Caco-2 (cell line): ENCODE measurements at regions not wholly inside any gene's neighbourhood (a gene's known extent, or its start where the extent isn't known, plus 50 kb on each side); places are given as distances from the start of the nearest gene placed in this dataset.

ENCODE experiments used
- BruUV-seq: library from RNA; stranded (reverse); fragments of 400-500 nt; replicated peaks from 2 replicates; lab custom pipeline; 2021; lab: Mats Ljungman, UMichigan
- CTCF ChIA-PET: fragments of 300-600 bp; sonication (Branson Sonifier 250); formaldehyde crosslinking; loops from one replicate; lab custom pipeline; 2022; ENCODE audit warnings: antibody characterized with exemption; lab: Charles Lee
- POLR2A ChIA-PET: fragments of 300-600 bp; sonication (Branson Sonifier 250); formaldehyde crosslinking; loops from one replicate; lab custom pipeline; 2022; ENCODE audit warnings: antibody characterized with exemption; lab: Charles Lee
- DNase-seq, 2 experiments: peaks; one replicate each; pipeline versions ENCODE4 v3.0.0 to v3.0.0-alpha.2; 2020 to 2022
- H3K27me3 ChIP-seq: replicated peaks from 2 replicates; pipeline ENCODE4 v1.6.0; 2011; ENCODE audit warnings: low read length; ENCODE audit not compliant: control insufficient read depth, insufficient read depth
- H3K36me3 ChIP-seq: 2 replicates; pipeline ENCODE4 v1.5.1; 2011; ENCODE audit warnings: low read length; ENCODE audit not compliant: control insufficient read depth, insufficient read depth
- H3K4me1 ChIP-seq: fragments of 250-450 bp; sonication (Bioruptor Pico); 2 replicates; pipeline ENCODE4 v1.5.1; 2020; ENCODE audit warnings: mild to moderate bottlenecking
- H3K4me3 ChIP-seq: 2 replicates; pipeline ENCODE4 v1.5.1; 2011; ENCODE audit warnings: low read depth, mild to moderate bottlenecking, control low read depth, low read length
- H3K9me3 ChIP-seq: fragments of 250-450 bp; sonication (Bioruptor Pico); 2 replicates; pipeline ENCODE4 v1.5.1; 2020; ENCODE audit warnings: mild to moderate bottlenecking, moderate library complexity
- H3K27ac Mint-ChIP-seq: one replicate; pipeline ENCODE4 v1.8.0; 2022; ENCODE audit warnings: mixed read lengths; ENCODE audit not compliant: unreplicated experiment
- H3K27me3 Mint-ChIP-seq: one replicate; pipeline ENCODE4 v1.8.0; 2022; ENCODE audit warnings: mixed read lengths; ENCODE audit not compliant: insufficient read depth, unreplicated experiment
- H3K36me3 Mint-ChIP-seq: one replicate; pipeline ENCODE4 v1.8.0; 2022; ENCODE audit warnings: mild to moderate bottlenecking, mixed read lengths; ENCODE audit not compliant: insufficient read depth, unreplicated experiment
- H3K4me1 Mint-ChIP-seq: one replicate; pipeline ENCODE4 v1.8.0; 2022; ENCODE audit warnings: low read depth, mixed read lengths; ENCODE audit not compliant: unreplicated experiment
- H3K4me3 Mint-ChIP-seq: one replicate; pipeline ENCODE4 v1.8.0; 2022; ENCODE audit warnings: mild to moderate bottlenecking, moderate library complexity, mixed read lengths; ENCODE audit not compliant: unreplicated experiment
- H3K9me3 Mint-ChIP-seq: one replicate; pipeline ENCODE4 v1.8.0; 2022; ENCODE audit warnings: mixed read lengths; ENCODE audit not compliant: unreplicated experiment
- CTCF ChIP-seq, 2 experiments: fragments of 200-600 bp in 1 of 2; IDR thresholded peaks; 1 replicate in 1 of 2; 2 replicates in 1 of 2; pipeline versions ENCODE4 v1.5.1 to v1.8.0; 2011 to 2022; ENCODE audit warnings: antibody characterized with exemption in 1 of 2, control low read depth in 1 of 2, inconsistent platforms in 1 of 2, low read depth in 1 of 2, low read length in 1 of 2, mild to moderate bottlenecking in 1 of 2, moderate library complexity in 1 of 2; ENCODE audit not compliant: insufficient read depth in 1 of 2, severe bottlenecking in 1 of 2, unreplicated experiment in 1 of 2
- intact Hi-C: fragments of 100-400 bp; cut with micrococcal nuclease; formaldehyde crosslinking; loops from one replicate; pipeline ENCODE4 v1.10.0; 2022; ENCODE audit not compliant: unreplicated experiment

GRCh38 chr4:163623787-163624186 is 129.3 kb downstream of the TMA16 start:
- H3K4me1 ChIP-seq = no peaks in the 10 kb centered on the region
- H3K4me3 ChIP-seq = no peak overlapping the region
- Mint-ChIP-seq H3K4me3 (no peak overlapping the region), H3K4me1 (no peaks in the 10 kb centered on the region), H3K9me3 (no peaks in the 10 kb centered on the region), H3K36me3 (no peaks in the 10 kb centered on the region), H3K27ac (no peak overlapping the region), H3K27me3 (peaks cover 6% of the 10 kb centered on the region)
- H3K9me3 ChIP-seq = no peaks in the 10 kb centered on the region
- no TSS peak for BruUV-seq
- no peak for DNase-seq
- ChIA-PET POLR2A (no interaction called here), CTCF (no interaction called here)
- intact Hi-C loops = loop anchor here (5.0 kb wide), 1 partner anchor 39 kb away; no protein-coding TSS in a partner anchor
- no peak for TF ChIP-seq CTCF (IDR thresholded peaks at IDR 0.05; ENCODE audit: insufficient read depth in 1 of 2, low read depth in 1 of 2, low read length in 1 of 2, severe bottlenecking in 1 of 2, unreplicated experiment in 1 of 2)
- no peaks in the 10 kb centered on the region for H3K27me3 ChIP-seq
- no peaks in the 10 kb centered on the region for H3K36me3 ChIP-seq

GRCh38 chr4:163624727-163625126 is 130.2 kb downstream of the TMA16 start:
- ChIA-PET POLR2A (no interaction called here), CTCF (no interaction called here)
- BruUV-seq = no TSS peak
- DNase-seq = no peak
- Mint-ChIP-seq H3K4me3 (no peak overlapping the region), H3K4me1 (no peaks in the 10 kb centered on the region), H3K27me3 (peaks cover 3% of the 10 kb centered on the region), H3K9me3 (no peaks in the 10 kb centered on the region), H3K36me3 (no peaks in the 10 kb centered on the region), H3K27ac (no peak overlapping the region)
- intact Hi-C loops = loop anchor here (5.0 kb wide), 1 partner anchor 38 kb away; no protein-coding TSS in a partner anchor
- Histone ChIP-seq H3K4me1 (no peaks in the 10 kb centered on the region), H3K9me3 (no peaks in the 10 kb centered on the region), H3K4me3 (no peak overlapping the region), H3K36me3 (no peaks in the 10 kb centered on the region), H3K27me3 (no peaks in the 10 kb centered on the region)
- no peak for TF ChIP-seq CTCF (IDR thresholded peaks at IDR 0.05; ENCODE audit: insufficient read depth in 1 of 2, low read depth in 1 of 2, low read length in 1 of 2, severe bottlenecking in 1 of 2, unreplicated experiment in 1 of 2)

- no peaks in the 10 kb centered on the region for H3K9me3 Mint-ChIP-seq
These were observed 136.8 kb downstream of the TMA16 start for GRCh38 chr4:163631288-163631687.

More at GRCh38 chr4:163631288-163631687, 136.8 kb downstream of the TMA16 start:
- ChIA-PET POLR2A (no interaction called here), CTCF (no interaction called here)
- Histone ChIP-seq H3K4me1 (no peaks in the 10 kb centered on the region), H3K36me3 (no peaks in the 10 kb centered on the region), H3K9me3 (no peaks in the 10 kb centered on the region), H3K4me3 (no peak overlapping the region), H3K27me3 (no peaks in the 10 kb centered on the region)
- Mint-ChIP-seq H3K4me3 (no peak overlapping the region), H3K4me1 (no peaks in the 10 kb centered on the region), H3K27me3 (no peaks in the 10 kb centered on the region), H3K36me3 (no peaks in the 10 kb centered on the region), H3K27ac (no peak overlapping the region)
- intact Hi-C loops = no loop called here
- DNase-seq = no peak
- no TSS peak for BruUV-seq
- no peak for TF ChIP-seq CTCF (IDR thresholded peaks at IDR 0.05; ENCODE audit: insufficient read depth in 1 of 2, low read depth in 1 of 2, low read length in 1 of 2, severe bottlenecking in 1 of 2, unreplicated experiment in 1 of 2)
